GM21423 (cell line): ENCODE measurements at regions not wholly inside any gene's neighbourhood (a gene's known extent, or its start where the extent isn't known, plus 50 kb on each side); places are given as distances from the start of the nearest gene placed in this dataset.

Experiments used
- ATAC-seq: cut with Tn5 transposase; IDR thresholded peaks from one replicate; pipeline ENCODE4 v1.9.1; 2021; ENCODE audit warnings: mild to moderate bottlenecking, moderate library complexity; ENCODE audit not compliant: unreplicated experiment

GRCh38 chr2:220850116-220850515 is 722.0 kb downstream of the EPHA4 start:
- ATAC-seq = no peak

GRCh38 chr2:220855296-220855695 is 716.8 kb downstream of the EPHA4 start:
- ATAC-seq = no peak

- ATAC-seq = no peak
Observed at GRCh38 chr2:220856486-220856885, 715.6 kb downstream of the EPHA4 start.

GRCh38 chr2:220857368-220857767 is 714.7 kb downstream of the EPHA4 start:
- no peak for ATAC-seq

- ATAC-seq = no peak
Observed at GRCh38 chr2:220858101-220858500, 714.0 kb downstream of the EPHA4 start.

- ATAC-seq = no peak
Observed at GRCh38 chr2:220871909-220872308, 700.2 kb downstream of the EPHA4 start.

- no peak for ATAC-seq
Observed at GRCh38 chr2:220876080-220876824, 695.9 kb downstream of the EPHA4 start.

GRCh38 chr2:220877491-220877890 is 694.6 kb downstream of the EPHA4 start:
- no peak for ATAC-seq

GRCh38 chr2:220877897-220878296 is 694.2 kb downstream of the EPHA4 start:
- ATAC-seq = no peak

GRCh38 chr2:220880623-220881596 is 691.2 kb downstream of the EPHA4 start:
- no peak for ATAC-seq

GRCh38 chr2:220882507-220882906 is 689.6 kb downstream of the EPHA4 start:
- ATAC-seq = no peak

GRCh38 chr2:220885593-220885992 is 686.5 kb downstream of the EPHA4 start:
- no peak for ATAC-seq

- ATAC-seq = no peak
Observed at GRCh38 chr2:220887271-220887870, 684.7 kb downstream of the EPHA4 start.

- ATAC-seq = no peak
Observed at GRCh38 chr2:220887876-220888275, 684.2 kb downstream of the EPHA4 start.

- no peak for ATAC-seq
Observed at GRCh38 chr2:220890931-220891330, 681.2 kb downstream of the EPHA4 start.

- no peak for ATAC-seq
Observed at GRCh38 chr2:220891405-220891804, 680.7 kb downstream of the EPHA4 start.

GRCh38 chr2:220892018-220892634 is 680.0 kb downstream of the EPHA4 start:
- ATAC-seq = no peak

GRCh38 chr2:220893411-220893810 is 678.7 kb downstream of the EPHA4 start:
- ATAC-seq = no peak

GRCh38 chr2:220894069-220894468 is 678.0 kb downstream of the EPHA4 start:
- no peak for ATAC-seq

GRCh38 chr2:220899492-220899891 is 672.6 kb downstream of the EPHA4 start:
- ATAC-seq = no peak

GRCh38 chr2:220904015-220904414 is 668.1 kb downstream of the EPHA4 start:
- ATAC-seq = no peak
